NT2/D1 (cell line): ENCODE measurements at regions not wholly inside any gene's neighbourhood (a gene's known extent, or its start where the extent isn't known, plus 50 kb on each side); places are given as distances from the start of the nearest gene placed in this dataset.

Experiments
- DNase-seq: peaks from one replicate; pipeline ENCODE4 v3.0.0-alpha.2; 2011; ENCODE audit warnings: low read depth, low spot score
- H3K27me3 ChIP-seq: 2 replicates; pipeline ENCODE4 v1.6.0; 2011; ENCODE audit warnings: mild to moderate bottlenecking; ENCODE audit not compliant: insufficient read length, insufficient read depth
- H3K36me3 ChIP-seq: 2 replicates; pipeline ENCODE4 v1.6.1; 2011; ENCODE audit warnings: mild to moderate bottlenecking, low read length, mixed read lengths; ENCODE audit not compliant: insufficient read depth, insufficient read length
- H3K4me1 ChIP-seq: 2 replicates; pipeline ENCODE4 v1.5.1; 2011; ENCODE audit not compliant: insufficient read depth, insufficient read length
- H3K4me3 ChIP-seq: 2 replicates; pipeline ENCODE4 v1.5.1; 2011; ENCODE audit warnings: low read depth; ENCODE audit not compliant: insufficient read length
- H3K9ac ChIP-seq: 2 replicates; pipeline ENCODE4 v1.6.0; 2011; ENCODE audit warnings: low read depth; ENCODE audit not compliant: insufficient read length
- H3K9me3 ChIP-seq: 2 replicates; pipeline ENCODE4 v1.5.1; 2011; ENCODE audit warnings: mild to moderate bottlenecking, low read length; ENCODE audit not compliant: insufficient read depth
- SUZ12 ChIP-seq: IDR thresholded peaks from 2 replicates; pipeline ENCODE4 v1.6.1; 2011; ENCODE audit not compliant: insufficient read length, insufficient read depth; ENCODE audit errors: extremely low read depth
- YY1 ChIP-seq: IDR thresholded peaks from 2 replicates; pipeline ENCODE4 v1.6.1; 2011; ENCODE audit not compliant: insufficient read length, insufficient read depth
- ZNF274 ChIP-seq: IDR thresholded peaks from 2 replicates; pipeline ENCODE4 v1.6.1; 2011; ENCODE audit warnings: mild to moderate bottlenecking, low read depth, low read length

DNA sequence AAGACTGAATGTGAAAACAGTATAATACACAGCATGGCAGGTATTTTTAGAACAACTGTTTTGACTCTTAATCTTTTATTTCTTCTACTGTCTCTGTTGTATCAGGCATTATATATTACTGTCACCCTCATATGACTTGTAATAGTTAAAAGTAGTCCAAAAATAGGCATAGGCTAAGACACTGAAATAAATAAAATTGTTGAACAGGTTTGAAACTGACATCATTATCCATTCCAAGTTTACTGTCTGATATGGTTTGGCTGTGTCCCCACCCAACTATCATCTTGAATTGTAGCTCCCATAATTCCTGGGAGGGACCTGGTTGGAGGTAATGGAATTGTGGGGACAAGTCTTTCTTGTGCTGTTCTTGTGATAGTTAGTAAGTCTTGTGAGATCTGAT is 91.4 kb upstream of the CDH19 start:
- DNase-seq, result no peak
- H3K4me3 ChIP-seq, result no peak overlapping the region
- no peak overlapping the region for H3K9ac ChIP-seq
- no peaks in the 10 kb centered on the region for H3K4me1 ChIP-seq
- H3K27me3 ChIP-seq, result no peaks in the 10 kb centered on the region
- H3K36me3 ChIP-seq, result no peaks in the 10 kb centered on the region
- no peak for TF ChIP-seq YY1
- TF ChIP-seq SUZ12, result no peak
- TF ChIP-seq ZNF274, result no peak
- no peaks in the 10 kb centered on the region for H3K9me3 ChIP-seq

- TF ChIP-seq ZNF274 (no peak), YY1 (no peak), SUZ12 (no peak)
- no peaks in the 10 kb centered on the region for H3K36me3 ChIP-seq
- no peak for DNase-seq
- no peak overlapping the region for H3K9ac ChIP-seq
- H3K27me3 ChIP-seq, result no peaks in the 10 kb centered on the region
- H3K9me3 ChIP-seq, result no peaks in the 10 kb centered on the region
- H3K4me1 ChIP-seq, result no peaks in the 10 kb centered on the region
- H3K4me3 ChIP-seq, result no peak overlapping the region
These were observed 91.0 kb upstream of the CDH19 start for GRCh38 chr18:66694852-66695251.

- Histone ChIP-seq H3K27me3 (no peaks in the 10 kb centered on the region), H3K4me1 (no peaks in the 10 kb centered on the region), H3K4me3 (no peak overlapping the region), H3K9me3 (peaks cover 33% of the 10 kb centered on the region), H3K36me3 (no peaks in the 10 kb centered on the region), H3K9ac (no peak overlapping the region)
- no peak for TF ChIP-seq ZNF274
- no peak for TF ChIP-seq SUZ12
- no peak for TF ChIP-seq YY1
- no peak for DNase-seq
These were observed 83.7 kb upstream of the CDH19 start for GRCh38 chr18:66687635-66688034.

GRCh38 chr18:66682855-66683322 is 79.0 kb upstream of the CDH19 start:
- no peaks in the 10 kb centered on the region for H3K27me3 ChIP-seq
- H3K36me3 ChIP-seq, result no peaks in the 10 kb centered on the region
- H3K9me3 ChIP-seq, result peaks cover 26% of the 10 kb centered on the region; the same call in 1 of the 2 replicates
- no peak overlapping the region for H3K4me3 ChIP-seq
- DNase-seq, result no peak
- TF ChIP-seq SUZ12, result no peak
- TF ChIP-seq YY1, result no peak
- no peak for TF ChIP-seq ZNF274
- H3K9ac ChIP-seq, result no peak overlapping the region
- no peaks in the 10 kb centered on the region for H3K4me1 ChIP-seq

GRCh38 chr18:66676699-66677098 is 72.8 kb upstream of the CDH19 start:
- H3K4me1 ChIP-seq, result no peaks in the 10 kb centered on the region
- H3K27me3 ChIP-seq, result no peaks in the 10 kb centered on the region
- TF ChIP-seq YY1 (no peak), SUZ12 (no peak), ZNF274 (no peak)
- peaks cover 8% of the 10 kb centered on the region; the same call in 1 of the 2 replicates for H3K9me3 ChIP-seq
- H3K4me3 ChIP-seq, result no peak overlapping the region
- no peak for DNase-seq
- no peaks in the 10 kb centered on the region for H3K36me3 ChIP-seq
- no peak overlapping the region for H3K9ac ChIP-seq

- Histone ChIP-seq H3K4me3 (no peak overlapping the region), H3K27me3 (no peaks in the 10 kb centered on the region), H3K36me3 (no peaks in the 10 kb centered on the region), H3K9me3 (peaks cover 8% of the 10 kb centered on the region; the same call in 1 of the 2 replicates), H3K4me1 (no peaks in the 10 kb centered on the region), H3K9ac (no peak overlapping the region)
- TF ChIP-seq ZNF274 (no peak), YY1 (no peak), SUZ12 (no peak)
- DNase-seq, result no peak
These were observed 70.4 kb upstream of the CDH19 start for GRCh38 chr18:66674286-66674685.

DNA sequence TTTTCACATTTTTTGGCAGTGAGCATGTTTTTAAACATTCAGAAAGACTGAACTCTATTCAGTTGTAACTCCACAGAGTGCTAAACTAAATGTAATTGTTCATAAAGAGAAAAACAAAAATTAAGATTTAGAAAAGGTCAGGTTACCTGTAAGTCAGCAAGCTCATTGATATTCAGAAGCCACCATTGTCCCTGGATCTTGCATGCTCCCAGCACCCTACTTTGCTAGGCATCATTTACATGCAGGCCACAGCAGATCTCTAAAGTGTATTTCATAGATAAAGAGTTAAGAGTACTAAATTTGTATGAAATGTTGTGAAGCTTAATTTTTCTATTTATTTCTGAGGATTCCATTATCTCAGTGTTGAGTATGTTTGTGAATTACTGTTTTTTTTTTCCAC is 64.8 kb upstream of the CDH19 start:
- DNase-seq, result no peak
- Histone ChIP-seq H3K4me1 (no peaks in the 10 kb centered on the region), H3K9me3 (no peaks in the 10 kb centered on the region), H3K4me3 (no peak overlapping the region), H3K9ac (no peak overlapping the region), H3K27me3 (no peaks in the 10 kb centered on the region), H3K36me3 (no peaks in the 10 kb centered on the region)
- no peak for TF ChIP-seq YY1
- TF ChIP-seq ZNF274, result no peak
- TF ChIP-seq SUZ12, result no peak
